ENCODE measurements at regions not wholly inside any gene's neighbourhood (a gene's known extent, or its start where the extent isn't known, plus 50 kb on each side); places are given as distances from the start of the nearest gene placed in this dataset.

GRCh38 chr22:42323971-42324370, 53.5 kb upstream of the TCF20 start:
- no peaks in the 10 kb centered on the region; the same call in 1 of the 2 replicates for H4K20me1 ChIP-seq (replicated peaks; ENCODE audit: insufficient read depth)
- H3K4me3 ChIP-seq: no peak overlapping the region
- no peak overlapping the region for H2AFZ ChIP-seq
- ATAC-seq (no peak), DNase-seq (ENCODE audit: low spot score) (no peak)
- no peak overlapping the region for H3K27ac ChIP-seq (ENCODE audit: low read depth)
- no peak overlapping the region for H3K27ac Mint-ChIP-seq
- H3K4me1 ChIP-seq (ENCODE audit: insufficient read depth): peaks cover 12% of the 10 kb centered on the region; the same call in 1 of the 2 replicates
- H3K9me2 ChIP-seq (ENCODE audit: insufficient read depth): no peaks in the 10 kb centered on the region
- H3K27me3 ChIP-seq (ENCODE audit: insufficient read depth): no peaks in the 10 kb centered on the region
- no peak overlapping the region for H3K4me2 ChIP-seq
- no peak for TF ChIP-seq NANOG (IDR thresholded peaks at IDR 0.05; ENCODE audit: borderline replicate concordance)
- no peak for TF ChIP-seq REST (IDR thresholded peaks at IDR 0.05; ENCODE audit: unreplicated experiment)
- TF ChIP-seq CTCF (conservative IDR thresholded peaks at IDR 0.05; ENCODE audit: low read depth in 2 of 2): no peak
- no peak for TF ChIP-seq EZH2 (IDR thresholded peaks at IDR 0.05; ENCODE audit: low read depth, unreplicated experiment)
- no peak for TF ChIP-seq JUNB (IDR thresholded peaks at IDR 0.05; ENCODE audit: unreplicated experiment)
- TF ChIP-seq POLR2AphosphoS5 (IDR thresholded peaks at IDR 0.05; ENCODE audit: low read depth): no peak
- no peak for TF ChIP-seq ETS1 (IDR thresholded peaks at IDR 0.05)
- no peaks in the 10 kb centered on the region for H3K79me2 ChIP-seq (replicated peaks; ENCODE audit: insufficient read depth)
- no peaks in the 10 kb centered on the region for H3K36me3 ChIP-seq (ENCODE audit: insufficient read depth)
- no peak overlapping the region for H3K4me3 Mint-ChIP-seq
- H3K27me3 Mint-ChIP-seq (ENCODE audit: insufficient read depth, low read depth, poor library complexity): peaks cover 11% of the 10 kb centered on the region
- H3K36me3 Mint-ChIP-seq (ENCODE audit: low read depth): peaks cover 8% of the 10 kb centered on the region; the same call in 1 of the 3 replicates
- H3K4me1 Mint-ChIP-seq: peaks cover 37% of the 10 kb centered on the region
- no peaks in the 10 kb centered on the region; the same call in 1 of the 3 replicates for H3K9me3 Mint-ChIP-seq
- H3F3A ChIP-seq (replicated peaks; ENCODE audit: low read depth): no peaks in the 10 kb centered on the region

- no peaks in the 10 kb centered on the region for H3K27me3 ChIP-seq (ENCODE audit: insufficient read depth)
- H3K4me3 ChIP-seq: no peak overlapping the region
- no peaks in the 10 kb centered on the region for H3F3A ChIP-seq (replicated peaks; ENCODE audit: low read depth)
- H3K4me3 Mint-ChIP-seq: no peak overlapping the region
- H3K9me2 ChIP-seq (ENCODE audit: insufficient read depth): no peaks in the 10 kb centered on the region
- no peaks in the 10 kb centered on the region for H3K79me2 ChIP-seq (replicated peaks; ENCODE audit: insufficient read depth)
- peaks cover 37% of the 10 kb centered on the region for H3K4me1 Mint-ChIP-seq
- DNase-seq (ENCODE audit: low spot score) (no peak), ATAC-seq (no peak)
- H2AFZ ChIP-seq: no peak overlapping the region
- H3K27me3 Mint-ChIP-seq (ENCODE audit: insufficient read depth, low read depth, poor library complexity): peaks cover 11% of the 10 kb centered on the region
- H3K9me3 Mint-ChIP-seq: no peaks in the 10 kb centered on the region; the same call in 1 of the 3 replicates
- peaks cover 8% of the 10 kb centered on the region; the same call in 1 of the 3 replicates for H3K36me3 Mint-ChIP-seq (ENCODE audit: low read depth)
- H4K20me1 ChIP-seq (replicated peaks; ENCODE audit: insufficient read depth): no peaks in the 10 kb centered on the region; the same call in 1 of the 2 replicates
- no peak overlapping the region for H3K27ac Mint-ChIP-seq
- no peak overlapping the region for H3K27ac ChIP-seq (ENCODE audit: low read depth)
- H3K36me3 ChIP-seq (ENCODE audit: insufficient read depth): no peaks in the 10 kb centered on the region
- no peak overlapping the region for H3K4me2 ChIP-seq
- peaks cover 12% of the 10 kb centered on the region; the same call in 1 of the 2 replicates for H3K4me1 ChIP-seq (ENCODE audit: insufficient read depth)
- TF ChIP-seq NANOG (IDR thresholded peaks at IDR 0.05; ENCODE audit: borderline replicate concordance) (no peak), ZNF114 (CRISPR knock-in tag; IDR thresholded peaks at IDR 0.05) (no peak), CTCF (conservative IDR thresholded peaks at IDR 0.05; ENCODE audit: low read depth in 2 of 2) (no peak), JUNB (IDR thresholded peaks at IDR 0.05; ENCODE audit: unreplicated experiment) (no peak)
Observed at GRCh38 chr22:42322562-42322926, 52.1 kb upstream of the TCF20 start.
